H1 (cell line): ENCODE measurements at regions not wholly inside any gene's neighbourhood (a gene's known extent, or its start where the extent isn't known, plus 50 kb on each side); places are given as distances from the start of the nearest gene placed in this dataset.

Experiments used
- CTCF ChIA-PET: fragments of 300-600 bp; sonication (Branson Sonifier 250); formaldehyde crosslinking; loops from one replicate; lab custom pipeline; 2021; ENCODE audit not compliant: partially characterized antibody; lab: Charles Lee
- POLR2A ChIA-PET: fragments of 300-600 bp; sonication (Branson Sonifier 250); formaldehyde crosslinking; loops from one replicate; lab custom pipeline; 2021; ENCODE audit warnings: inconsistent platforms; ENCODE audit not compliant: partially characterized antibody; lab: Charles Lee
- DNase-seq, 2 experiments: peaks; one replicate each; pipeline versions ENCODE4 v3.0.0 to v3.0.0-alpha.2; 2010 to 2022; ENCODE audit warnings: low spot score in 2 of 2, low read depth in 1 of 2, mixed read lengths in 1 of 2
- FAIRE-seq: peaks from 2 replicates; lab custom pipeline; 2011; peaks lifted over from hg19 to GRCh38; lab: Jason Lieb, UNC
- H2AFZ ChIP-seq: 2 replicates; pipeline ENCODE4 v1.8.1; 2012; ENCODE audit warnings: low read length, inconsistent platforms
- H2AK5ac ChIP-seq: 2 replicates; pipeline ENCODE4 v1.6.1; 2013; ENCODE audit warnings: low read depth, low read length
- H2BK120ac ChIP-seq: replicated peaks from 2 replicates; pipeline ENCODE3; 2013; ENCODE audit warnings: low read depth, low read length, inconsistent platforms
- H2BK12ac ChIP-seq: 2 replicates; pipeline ENCODE4 v1.6.1; 2013; ENCODE audit warnings: low read depth, low read length
- H2BK15ac ChIP-seq: 2 replicates; pipeline ENCODE4 v1.6.1; 2013; ENCODE audit warnings: low read length
- H2BK20ac ChIP-seq: 2 replicates; pipeline ENCODE4 v1.6.1; 2013; ENCODE audit warnings: low read length
- H2BK5ac ChIP-seq: 2 replicates; pipeline ENCODE4 v1.6.1; 2013; ENCODE audit warnings: low read depth, low read length
- H3K14ac ChIP-seq: 2 replicates; pipeline ENCODE4 v1.6.1; 2013; ENCODE audit warnings: inconsistent platforms; ENCODE audit not compliant: insufficient read length
- H3K18ac ChIP-seq: 2 replicates; pipeline ENCODE4 v1.6.1; 2013; ENCODE audit warnings: low read length; ENCODE audit errors: extremely low read depth
- H3K23ac ChIP-seq: 2 replicates; pipeline ENCODE4 v1.6.1; 2013; ENCODE audit warnings: inconsistent platforms; ENCODE audit not compliant: insufficient read length
- H3K23me2 ChIP-seq: 2 replicates; pipeline ENCODE4 v1.6.1; 2013; ENCODE audit warnings: low read depth, low read length
- H3K27ac ChIP-seq: 2 replicates; pipeline ENCODE4 v1.6.1; 2011; ENCODE audit warnings: low read depth, low read length, inconsistent platforms
- H3K27me3 ChIP-seq, 4 experiments: replicated peaks in 1 of 4; 1 replicate in 1 of 4; 2 replicates in 3 of 4; pipeline versions ENCODE4 v1.6.1 to v1.8.1; 2011 to 2013; ENCODE audit warnings: low read length in 3 of 4, mild to moderate bottlenecking in 3 of 4, inconsistent platforms in 2 of 4, mixed read lengths in 2 of 4, moderate library complexity in 1 of 4; ENCODE audit not compliant: control insufficient read depth in 3 of 4, insufficient read depth in 3 of 4; ENCODE audit errors: extremely low read depth in 1 of 4
- H3K36me3 ChIP-seq, 4 experiments: 2 replicates each; pipeline versions ENCODE4 v1.6.1 to v1.8.1; 2011 to 2013; ENCODE audit warnings: mild to moderate bottlenecking in 4 of 4, low read length in 3 of 4, moderate library complexity in 2 of 4, control low read depth in 1 of 4, inconsistent platforms in 1 of 4; ENCODE audit not compliant: insufficient read depth in 4 of 4, control insufficient read depth in 2 of 4
- H3K4ac ChIP-seq: replicated peaks from 2 replicates; pipeline ENCODE3; 2013; ENCODE audit warnings: low read length, low read depth, mixed read lengths, inconsistent platforms; ENCODE audit not compliant: insufficient read length
- H3K4me1 ChIP-seq, 4 experiments: replicated peaks in 1 of 4; 1 replicate in 1 of 4; 2 replicates in 3 of 4; pipeline versions ENCODE4 v1.6.1 to v1.8.1; 2011 to 2013; ENCODE audit warnings: low read length in 3 of 4, inconsistent platforms in 2 of 4, mixed read lengths in 1 of 4; ENCODE audit not compliant: insufficient read depth in 4 of 4, control insufficient read depth in 3 of 4
- H3K4me2 ChIP-seq, 2 experiments: 2 replicates each; pipeline versions ENCODE4 v1.6.1 to v1.8.1; 2011 to 2013; ENCODE audit warnings: low read depth in 2 of 2, low read length in 2 of 2, control low read depth in 1 of 2, inconsistent platforms in 1 of 2, mild to moderate bottlenecking in 1 of 2; ENCODE audit not compliant: insufficient read depth in 1 of 2
- H3K4me3 ChIP-seq, 4 experiments: fragments of 200-600, 300-600 bp in 1 of 4; sonication (generic), shearing (Covaris generic), sonication (Bioruptor Twin) in 1 of 4; 2 replicates each; pipeline versions ENCODE4 v1.5.1 to v1.8.1; 2011 to 2016; ENCODE audit warnings: low read length in 4 of 4, low read depth in 3 of 4, control low read depth in 2 of 4, inconsistent platforms in 2 of 4, mild to moderate bottlenecking in 2 of 4, mixed read lengths in 1 of 4, moderate library complexity in 1 of 4; ENCODE audit not compliant: insufficient read depth in 2 of 4; ENCODE audit errors: extremely low read depth in 1 of 4
- H3K56ac ChIP-seq: replicated peaks from 2 replicates; pipeline ENCODE3; 2013; ENCODE audit warnings: low read depth, mild to moderate bottlenecking, mixed read lengths, low read length, inconsistent platforms; ENCODE audit not compliant: insufficient read length
- H3K79me1 ChIP-seq: 2 replicates; pipeline ENCODE4 v1.6.1; 2013; ENCODE audit warnings: low read depth, low read length, control low read depth
- H3K79me2 ChIP-seq, 2 experiments: 2 replicates each; pipeline versions ENCODE4 v1.6.1 to v1.8.1; 2012 to 2013; ENCODE audit warnings: low read length in 2 of 2, mild to moderate bottlenecking in 2 of 2, inconsistent platforms in 1 of 2; ENCODE audit not compliant: insufficient read depth in 2 of 2, control insufficient read depth in 1 of 2
- H3K9ac ChIP-seq, 4 experiments: replicated peaks in 1 of 4; 1 replicate in 1 of 4; 2 replicates in 3 of 4; pipeline versions ENCODE4 v1.6.1 to v1.8.1; 2011 to 2013; ENCODE audit warnings: low read depth in 3 of 4, low read length in 3 of 4, control low read depth in 2 of 4, mild to moderate bottlenecking in 2 of 4, moderate library complexity in 2 of 4, inconsistent platforms in 1 of 4; ENCODE audit errors: extremely low read depth in 1 of 4
- H3K9me3 ChIP-seq, 2 experiments: 2 replicates each; pipeline versions ENCODE4 v1.6.1 to v1.8.1; 2012 to 2013; ENCODE audit warnings: mild to moderate bottlenecking in 2 of 2, moderate library complexity in 2 of 2, control low read depth in 1 of 2, inconsistent platforms in 1 of 2, low read depth in 1 of 2, low read length in 1 of 2, mixed read lengths in 1 of 2; ENCODE audit not compliant: insufficient read depth in 2 of 2
- H4K20me1 ChIP-seq, 2 experiments: replicated peaks in 1 of 2; 2 replicates each; pipeline versions ENCODE3 to v1.8.1; 2011 to 2013; ENCODE audit warnings: inconsistent platforms in 2 of 2, low read length in 2 of 2, mild to moderate bottlenecking in 1 of 2; ENCODE audit not compliant: insufficient read depth in 2 of 2, control insufficient read depth in 1 of 2
- H4K5ac ChIP-seq: 2 replicates; pipeline ENCODE4 v1.6.1; 2013; ENCODE audit warnings: low read length, low read depth, mixed read lengths, inconsistent platforms; ENCODE audit not compliant: insufficient read length
- H4K8ac ChIP-seq: 2 replicates; pipeline ENCODE4 v1.8.0; 2013; ENCODE audit warnings: mild to moderate bottlenecking, moderate library complexity, low read length, inconsistent platforms; ENCODE audit not compliant: insufficient read depth; ENCODE audit errors: extremely low read depth
- H4K91ac ChIP-seq: replicated peaks from 2 replicates; pipeline ENCODE3; 2013; ENCODE audit warnings: low read length, mixed read lengths, inconsistent platforms; ENCODE audit not compliant: insufficient read length
- ASH2L ChIP-seq: fragments of 200-600, 300-600 bp; sonication (generic); IDR thresholded peaks from one replicate; pipeline ENCODE4 v1.7.1; 2017; ENCODE audit warnings: low read length
- CEBPB ChIP-seq: IDR thresholded peaks from 2 replicates; pipeline ENCODE4 v1.6.1; 2012; ENCODE audit warnings: low read depth, low read length
- CREB1 ChIP-seq: IDR thresholded peaks from 2 replicates; pipeline ENCODE4 v1.6.1; 2012; ENCODE audit warnings: inconsistent platforms
- EZH2 ChIP-seq: fragments of 200-600 bp; sonication (generic); IDR thresholded peaks from 2 replicates; pipeline ENCODE4 v1.7.1; 2012; ENCODE audit warnings: low read depth, mild to moderate bottlenecking, moderate library complexity, low read length, inconsistent platforms; ENCODE audit not compliant: severe bottlenecking
- FOSL1 ChIP-seq: IDR thresholded peaks from 2 replicates; pipeline ENCODE4 v1.6.1; 2011; ENCODE audit warnings: mild to moderate bottlenecking, low read depth, low read length, moderate library complexity; ENCODE audit not compliant: insufficient read depth
- MAFK ChIP-seq: IDR thresholded peaks from 2 replicates; pipeline ENCODE4 v1.6.1; 2012; ENCODE audit warnings: low read depth, mild to moderate bottlenecking, improper control_type of control experiment, low read length
- NANOG ChIP-seq: IDR thresholded peaks from 2 replicates; pipeline ENCODE4 v1.6.1; 2011; ENCODE audit warnings: low read length, low read depth, mild to moderate bottlenecking, inconsistent platforms; ENCODE audit not compliant: insufficient read depth, poor library complexity, severe bottlenecking
- NRF1 ChIP-seq: IDR thresholded peaks from 2 replicates; pipeline ENCODE4 v1.6.1; 2011; ENCODE audit warnings: mild to moderate bottlenecking, low read depth, low read length, improper control_type of control experiment
- RFX5 ChIP-seq: IDR thresholded peaks from 2 replicates; pipeline ENCODE4 v1.6.1; 2011; ENCODE audit warnings: low read depth, low read length, improper control_type of control experiment, borderline replicate concordance
- SIX5 ChIP-seq: IDR thresholded peaks from 2 replicates; pipeline ENCODE4 v1.6.1; 2011; ENCODE audit warnings: mild to moderate bottlenecking, low read depth, low read length
- ZNF274 ChIP-seq: IDR thresholded peaks from 2 replicates; pipeline ENCODE4 v1.7.0; 2012; ENCODE audit warnings: low read length, borderline replicate concordance; ENCODE audit errors: extremely low read depth
- WGBS, 2 experiments: shearing (Covaris generic) in 1 of 2; methylation state at CpG; one replicate each; pipeline versions ENCODE4 v1.1.6 to v1.1.7; 2013 to 2015; ENCODE audit warnings: low lambda C conversion rate in 2 of 2, mixed read lengths in 2 of 2, inconsistent platforms in 1 of 2, low coverage in 1 of 2, missing lambda C conversion rate in 1 of 2; ENCODE audit not compliant: insufficient replicate concordance in 2 of 2, insufficient coverage in 1 of 2, insufficient read length in 1 of 2; ENCODE audit errors: extremely low coverage in 1 of 2, missing lambda C conversion rate in 1 of 2; 5-methylcytosine and 5-hydroxymethylcytosine counted together

- FAIRE-seq, result no peak
- H4K91ac ChIP-seq, result no peak overlapping the region
- H3K9ac ChIP-seq, result no peak overlapping the region
- TF ChIP-seq ZNF274 (no peak), CEBPB (no peak), ASH2L (no peak), FOSL1 (no peak), EZH2 (no peak), CREB1 (no peak), NRF1 (no peak), MAFK (no peak), RFX5 (no peak), NANOG (no peak), SIX5 (no peak)
- no peaks in the 10 kb centered on the region for H3K79me2 ChIP-seq
- H3K27me3 ChIP-seq, result no peaks in the 10 kb centered on the region
- H3K9me3 ChIP-seq, result no peaks in the 10 kb centered on the region
- H2BK120ac ChIP-seq, result no peak overlapping the region
- H3K18ac ChIP-seq, result no peak overlapping the region
- H3K4me3 ChIP-seq, result no peak overlapping the region
- H2AFZ ChIP-seq, result no peak overlapping the region
- DNase-seq, result no peak
- H2BK12ac ChIP-seq, result no peak overlapping the region
- no peak overlapping the region for H2BK5ac ChIP-seq
- no peak overlapping the region; the same call in 1 of the 2 replicates for H2BK15ac ChIP-seq
- H3K79me1 ChIP-seq, result no peaks in the 10 kb centered on the region
- H4K20me1 ChIP-seq, result no peaks in the 10 kb centered on the region
- ChIA-PET CTCF (no interaction called here), POLR2A (no interaction called here)
- H3K56ac ChIP-seq, result no peak overlapping the region
- H3K4ac ChIP-seq, result no peak overlapping the region
- WGBS, 2 experiments, result 93% methylated on average over 3 of the region's 3 CpGs; no CpG with 5 or more reads in 1 of the 2 experiments
- H3K4me2 ChIP-seq, result no peak overlapping the region
- no peak overlapping the region for H2BK20ac ChIP-seq
- no peak overlapping the region for H3K14ac ChIP-seq
- H2AK5ac ChIP-seq, result no peak overlapping the region
- no peaks in the 10 kb centered on the region for H3K4me1 ChIP-seq
- no peaks in the 10 kb centered on the region for H3K23me2 ChIP-seq
- no peak overlapping the region; the same call in 1 of the 2 replicates for H4K8ac ChIP-seq
- no peak overlapping the region for H4K5ac ChIP-seq
- H3K23ac ChIP-seq, result no peak overlapping the region
- no peaks in the 10 kb centered on the region for H3K36me3 ChIP-seq
- no peak overlapping the region for H3K27ac ChIP-seq
Observed at GRCh38 chr3:135362889-135363288, 567.8 kb downstream of the EPHB1 start.
